GM12878 (cell line): ENCODE measurements at regions not wholly inside any gene's neighbourhood (a gene's known extent, or its start where the extent isn't known, plus 50 kb on each side); places are given as distances from the start of the nearest gene placed in this dataset.
"Not testable (repeated sequence)": the region's sequence is repeated elsewhere in the genome, so short reads cannot be mapped to it uniquely, and the experiment has no call there.

Source experiments
- ATAC-seq: fragments of 200-7000 bp; cut with Tn5 transposase; 3 replicates; pipeline ENCODE4 v1.9.1; 2020; ENCODE audit warnings: mild to moderate bottlenecking, moderate library complexity
- BruUV-seq: library from RNA; stranded (reverse); fragments of 400-500 nt; replicated peaks from 2 replicates; lab custom pipeline; 2021; lab: Mats Ljungman, UMichigan
- CTCF ChIA-PET: fragments of 300-600 bp; sonication (Branson Sonifier 250); formaldehyde crosslinking; extraction: SDS; loops from one replicate; lab custom pipeline; 2021; ENCODE audit warnings: inconsistent platforms; lab: Yijun Ruan, JAX
- POLR2A ChIA-PET: fragments of 350-600 bp; formaldehyde crosslinking; extraction: SDS; loops from one replicate; lab custom pipeline; 2021; ENCODE audit warnings: inconsistent platforms; lab: Charles Lee
- RAD21 ChIA-PET: fragments of 300-600 bp; sonication (Branson Sonifier 250); formaldehyde crosslinking; loops from one replicate; lab custom pipeline; 2023; ENCODE audit warnings: antibody characterized with exemption; ENCODE audit not compliant: unreplicated experiment; lab: Charles Lee
- SMC1A ChIA-PET: fragments of 300-600 bp; sonication (Branson Sonifier 250); formaldehyde crosslinking; loops from one replicate; lab custom pipeline; 2023; ENCODE audit not compliant: unreplicated experiment, uncharacterized antibody; lab: Charles Lee
- DNase-seq: peaks from one replicate; pipeline ENCODE4 v3.0.0-alpha.2; 2011; ENCODE audit warnings: low read depth, low spot score
- FAIRE-seq: peaks from 3 replicates; lab custom pipeline; 2011; peaks lifted over from hg19 to GRCh38; lab: Jason Lieb, UNC
- H2AFZ ChIP-seq: 2 replicates; pipeline ENCODE4 v1.6.0; 2011; ENCODE audit warnings: low read depth, low read length, control low read depth; ENCODE audit not compliant: control insufficient read depth
- H3K27ac ChIP-seq: 2 replicates; pipeline ENCODE4 v1.5.1; 2011; ENCODE audit warnings: control low read depth; ENCODE audit not compliant: control insufficient read depth, insufficient read depth
- H3K27me3 ChIP-seq, 2 experiments: replicated peaks in 1 of 2; 2 replicates each; pipeline versions ENCODE4 v1.6.0 to v1.6.1; 2011; ENCODE audit warnings: low read length in 1 of 2; ENCODE audit not compliant: control insufficient read depth in 2 of 2, insufficient read depth in 2 of 2
- H3K36me3 ChIP-seq, 2 experiments: 2 replicates each; pipeline ENCODE4 v1.5.1; 2011; ENCODE audit warnings: low read length in 1 of 2; ENCODE audit not compliant: control insufficient read depth in 2 of 2, insufficient read depth in 2 of 2
- H3K4me1 ChIP-seq: 2 replicates; pipeline ENCODE4 v1.6.1; 2011; ENCODE audit warnings: mild to moderate bottlenecking, low read length, moderate library complexity, mixed read lengths; ENCODE audit not compliant: control insufficient read depth, insufficient read depth
- H3K4me2 ChIP-seq: 2 replicates; pipeline ENCODE4 v1.6.0; 2011; ENCODE audit warnings: control low read depth; ENCODE audit not compliant: control insufficient read depth, insufficient read depth
- H3K4me3 ChIP-seq: fragments of 200-600 bp; sonication (generic); 2 replicates; pipeline ENCODE4 v1.5.1; 2016
- H3K79me2 ChIP-seq: 2 replicates; pipeline ENCODE4 v1.6.0; 2011; ENCODE audit warnings: low read length; ENCODE audit not compliant: control insufficient read depth, insufficient read depth
- H3K9ac ChIP-seq: 2 replicates; pipeline ENCODE4 v1.8.0; 2011; ENCODE audit warnings: low read length, control low read depth, mixed read lengths; ENCODE audit not compliant: control insufficient read depth, insufficient read depth
- H3K9me3 ChIP-seq: replicated peaks from 3 replicates; pipeline ENCODE4 v1.5.1; 2011; ENCODE audit warnings: mild to moderate bottlenecking, low read length; ENCODE audit not compliant: control insufficient read depth, insufficient read depth
- H4K20me1 ChIP-seq: 2 replicates; pipeline ENCODE4 v1.6.0; 2011; ENCODE audit not compliant: control insufficient read depth, insufficient read depth
- CREB1 ChIP-seq: IDR thresholded peaks from 2 replicates; pipeline ENCODE4 v1.6.1; 2012; ENCODE audit warnings: low read depth, mild to moderate bottlenecking, inconsistent platforms
- FOXK2 ChIP-seq: fragments of 450-650 bp; IDR thresholded peaks from 2 replicates; pipeline ENCODE4 v1.6.1; 2017; ENCODE audit warnings: mild to moderate bottlenecking, moderate library complexity
- GATAD2B ChIP-seq: fragments of 450-650 bp; conservative IDR thresholded peaks from 2 replicates; pipeline ENCODE4 v1.6.1; 2017; ENCODE audit warnings: low read depth, mild to moderate bottlenecking, moderate library complexity
- IRF4 ChIP-seq: IDR thresholded peaks from 2 replicates; pipeline ENCODE4 v1.6.1; 2011; ENCODE audit warnings: low read depth, low read length
- LARP7 ChIP-seq: fragments of 450-650 bp; IDR thresholded peaks from 2 replicates; pipeline ENCODE4 v1.6.1; 2017; ENCODE audit warnings: mild to moderate bottlenecking
- MEF2A ChIP-seq: IDR thresholded peaks from 2 replicates; pipeline ENCODE4 v1.6.1; 2011; ENCODE audit warnings: low read depth, mild to moderate bottlenecking, low read length, moderate library complexity; ENCODE audit not compliant: insufficient read depth
- MYB ChIP-seq: fragments of 150-350 bp; IDR thresholded peaks from 2 replicates; pipeline ENCODE4 v1.6.1; 2014; ENCODE audit warnings: mild to moderate bottlenecking, low read depth, low read length, borderline replicate concordance
- RFX5 ChIP-seq: IDR thresholded peaks from 2 replicates; pipeline ENCODE4 v1.6.1; 2011; ENCODE audit warnings: low read depth, low read length, improper control_type of control experiment
- SP1 ChIP-seq: IDR thresholded peaks from one replicate; pipeline ENCODE4 v1.6.1; 2011; ENCODE audit warnings: low read depth, low read length
- ZNF592 ChIP-seq: fragments of 450-650 bp; IDR thresholded peaks from 2 replicates; pipeline ENCODE4 v1.6.1; 2017; ENCODE audit warnings: mild to moderate bottlenecking, moderate library complexity
- ZSCAN29 ChIP-seq: fragments of 450-650 bp; IDR thresholded peaks from 2 replicates; pipeline ENCODE4 v1.6.1; 2017; ENCODE audit warnings: mild to moderate bottlenecking, moderate library complexity
- WGBS: methylation state at CpG from one replicate; pipeline ENCODE4 v1.1.6; 2016; ENCODE audit warnings: low lambda C conversion rate; ENCODE audit not compliant: insufficient replicate concordance, insufficient coverage; ENCODE audit errors: missing lambda C conversion rate; 5-methylcytosine and 5-hydroxymethylcytosine counted together
- in situ Hi-C: fragments of 300-500 bp; cut with MboI; formaldehyde crosslinking; loops from 9 replicates; pipeline ENCODE4 v1.14.3; 2018; ENCODE audit warnings: mixed read lengths
- intact Hi-C: fragments of 100-400 bp; cut with micrococcal nuclease; formaldehyde crosslinking; loops from one replicate; pipeline ENCODE4 v1.14.2; 2022; ENCODE audit not compliant: unreplicated experiment

- TF ChIP-seq SP1, result no peak
Measured at GRCh38 chrX:77076896-77077295, 370.3 kb upstream of the FGF16 start (continued).

GRCh38 chrX:77081237-77081636 is 366.0 kb upstream of the FGF16 start:
- FAIRE-seq, intact Hi-C loops, H2AFZ ChIP-seq, H3K4me1 ChIP-seq, in situ Hi-C loops, DNase-seq, POLR2A ChIA-PET, H3K27me3 ChIP-seq, BruUV-seq, ATAC-seq, H4K20me1 ChIP-seq, H3K79me2 ChIP-seq, CTCF ChIA-PET, H3K9me3 ChIP-seq, H3K36me3 ChIP-seq, H3K4me3 ChIP-seq, H3K4me2 ChIP-seq, H3K27ac ChIP-seq, SMC1A ChIA-PET, RAD21 ChIA-PET, H3K9ac ChIP-seq: not testable (repeated sequence)
- WGBS, result 0% methylated on average over 3 of the region's 3 CpGs

GRCh38 chrX:77085372-77085771 is 361.8 kb upstream of the FGF16 start:
- Histone ChIP-seq H3K79me2 (no peaks in the 10 kb centered on the region), H3K4me3 (no peak overlapping the region), H3K4me1 (no peaks in the 10 kb centered on the region), H3K27me3 (no peaks in the 10 kb centered on the region), H3K36me3 (no peaks in the 10 kb centered on the region), H3K9me3 (peaks cover 2% of the 10 kb centered on the region; the same call in 1 of the 3 replicates), H3K9ac (no peak overlapping the region), H3K4me2 (no peak overlapping the region), H3K27ac (no peak overlapping the region), H2AFZ (no peak overlapping the region), H4K20me1 (no peaks in the 10 kb centered on the region)
- TF ChIP-seq GATAD2B (no peak), RFX5 (no peak), FOXK2 (no peak), LARP7 (no peak), ZNF592 (no peak), CREB1 (no peak), IRF4 (no peak), MEF2A (no peak), MYB (no peak), ZSCAN29 (no peak)
- ChIA-PET CTCF (no interaction called here), RAD21 (no interaction called here), POLR2A (no interaction called here), SMC1A (no interaction called here)
- FAIRE-seq (no peak), DNase-seq (no peak), ATAC-seq (no peak)
- no TSS peak for BruUV-seq
- WGBS, result 9% methylated on average over 4 of the region's 4 CpGs
- intact Hi-C loops, result no loop called here
- in situ Hi-C loops, result no loop called here
